Erythroblast (primary cell): ENCODE measurements at regions not wholly inside any gene's neighbourhood (a gene's known extent, or its start where the extent isn't known, plus 50 kb on each side); places are given as distances from the start of the nearest gene placed in this dataset.

Source experiments
- GATA1 ChIP-seq: IDR thresholded peaks from 2 replicates; pipeline ENCODE4 v1.6.1; 2011; ENCODE audit warnings: low read depth, mild to moderate bottlenecking, control low read depth, low read length, moderate library complexity
- POLR2A ChIP-seq: IDR thresholded peaks from 2 replicates; pipeline ENCODE4 v1.6.1; 2011; ENCODE audit warnings: mild to moderate bottlenecking, low read length

- TF ChIP-seq POLR2A, result no peak
- TF ChIP-seq GATA1, result no peak
These were observed 296.0 kb downstream of the NDUFA10 start for GRCh38 chr2:239729151-239729550.
